ENCODE measurements at regions not wholly inside any gene's neighbourhood (a gene's known extent, or its start where the extent isn't known, plus 50 kb on each side); places are given as distances from the start of the nearest gene placed in this dataset.

DNA sequence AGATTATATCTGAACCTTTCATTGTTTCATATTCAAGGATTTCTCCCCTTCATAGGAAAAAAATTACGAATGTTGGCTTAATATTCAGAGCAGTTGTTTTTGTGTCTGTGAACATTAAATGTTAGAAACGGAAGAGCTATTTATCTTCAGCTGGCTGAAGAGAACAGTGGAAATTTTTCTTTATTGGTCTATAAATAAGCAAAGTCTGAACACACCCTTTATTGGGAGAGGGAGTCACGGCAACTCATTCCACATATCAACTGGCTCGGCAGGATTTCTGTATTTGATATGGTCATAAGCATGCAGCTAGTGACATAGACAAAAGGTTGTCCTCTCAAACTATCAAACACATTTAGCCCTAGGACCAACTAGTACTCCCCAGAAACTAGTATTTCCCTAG is 468.4 kb upstream of the HNRNPA3 start:
- TF ChIP-seq CTCF (IDR thresholded peaks at IDR 0.05): no peak
- no peak for TF ChIP-seq POLR2A (IDR thresholded peaks at IDR 0.05)

All from Peyer's patch (tissue), 4 donors.